NCI-H526 (cell line): ENCODE measurements at regions not wholly inside any gene's neighbourhood (a gene's known extent, or its start where the extent isn't known, plus 50 kb on each side); places are given as distances from the start of the nearest gene placed in this dataset.

Experiments
- DNase-seq, 2 experiments: peaks; one replicate each; lab custom pipeline; 2025; lab: John Stamatoyannopoulos, UW

DNA sequence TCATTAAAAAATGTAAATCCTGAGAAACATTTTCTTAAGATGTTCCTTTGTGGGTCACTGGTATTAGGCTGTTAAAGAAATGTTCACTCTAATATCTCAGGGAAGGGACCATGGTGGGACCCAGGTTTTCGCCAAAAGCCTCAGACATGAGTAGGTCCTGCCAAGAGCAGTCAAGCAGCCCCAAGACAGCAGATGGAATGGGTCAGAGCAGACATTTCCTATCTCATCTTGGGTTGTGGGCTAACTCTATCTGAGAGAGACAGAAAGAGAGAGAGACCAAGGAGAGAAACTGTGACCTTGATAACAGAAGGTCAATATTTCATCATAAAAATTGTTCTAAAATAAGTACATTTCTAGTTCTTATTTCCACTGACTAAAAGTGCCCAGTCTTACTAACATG is 661.7 kb downstream of the TSN start:
- no peak for DNase-seq

DNA sequence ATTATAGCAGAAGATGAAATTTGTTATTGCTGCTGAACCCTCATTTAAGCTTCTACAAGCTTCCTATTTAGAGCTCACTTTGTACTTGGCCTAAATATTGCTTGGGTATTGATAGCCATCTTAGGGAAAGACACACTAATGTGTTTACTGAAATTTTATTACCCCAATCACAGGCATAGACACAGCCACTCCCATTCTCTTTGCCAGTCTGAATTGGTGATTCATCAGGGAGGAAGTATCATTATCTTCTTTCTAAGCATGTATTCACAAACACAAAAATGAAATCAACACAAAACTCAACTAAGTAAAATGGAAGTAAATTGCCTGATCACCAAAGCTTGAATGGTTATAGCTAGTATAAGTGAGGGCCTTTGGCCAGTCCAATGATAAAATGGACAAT is 666.3 kb downstream of the TSN start:
- DNase-seq, result no peak

DNA sequence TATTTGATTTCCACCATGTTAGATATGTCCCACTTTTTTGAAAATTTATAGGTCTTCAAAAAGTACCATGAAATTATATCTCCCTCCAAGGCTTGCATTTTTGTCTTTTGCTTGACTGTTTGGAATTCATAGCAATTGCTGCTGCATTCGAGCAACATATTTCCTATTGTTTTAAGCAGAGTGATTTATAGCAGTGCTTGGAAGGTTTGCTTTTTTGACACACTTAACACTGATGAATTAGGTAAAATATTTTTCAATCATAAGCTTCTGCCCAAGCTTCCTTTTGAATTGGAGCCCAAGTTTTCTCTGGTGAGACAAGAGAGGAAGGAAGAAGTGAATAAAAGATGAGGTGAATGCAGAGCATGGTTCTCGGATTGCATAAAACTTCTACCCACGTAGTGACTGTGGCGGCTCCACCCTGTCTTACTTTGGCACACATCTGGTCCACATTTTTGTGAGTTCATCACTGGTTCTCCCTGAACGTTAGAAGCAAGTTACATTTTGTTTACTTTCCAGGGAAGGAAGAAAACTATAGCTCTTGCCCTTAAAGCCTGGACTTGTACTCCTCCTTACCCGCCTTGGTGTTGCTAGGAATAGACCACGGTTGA is 667.0 kb downstream of the TSN start:
- no peak for DNase-seq

DNA sequence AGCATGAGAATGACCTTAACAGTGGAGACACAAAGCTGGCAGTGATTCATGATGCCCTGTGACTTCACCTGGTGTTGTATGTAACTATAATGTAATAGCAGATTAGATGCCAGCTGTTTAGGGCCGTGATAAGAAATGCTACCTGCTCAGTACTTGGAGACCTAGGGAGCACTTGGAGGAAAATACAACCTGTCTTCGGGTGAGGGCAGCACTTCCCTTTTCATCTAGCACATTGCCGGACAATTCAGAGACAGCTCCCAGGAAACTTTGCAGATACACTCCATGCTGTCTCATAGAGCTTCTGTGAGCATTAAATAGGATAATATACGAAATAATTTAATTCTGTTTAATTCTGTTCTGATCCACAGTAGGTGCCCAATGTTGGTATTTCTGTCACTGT is 668.5 kb downstream of the TSN start:
- no peak for DNase-seq

DNA sequence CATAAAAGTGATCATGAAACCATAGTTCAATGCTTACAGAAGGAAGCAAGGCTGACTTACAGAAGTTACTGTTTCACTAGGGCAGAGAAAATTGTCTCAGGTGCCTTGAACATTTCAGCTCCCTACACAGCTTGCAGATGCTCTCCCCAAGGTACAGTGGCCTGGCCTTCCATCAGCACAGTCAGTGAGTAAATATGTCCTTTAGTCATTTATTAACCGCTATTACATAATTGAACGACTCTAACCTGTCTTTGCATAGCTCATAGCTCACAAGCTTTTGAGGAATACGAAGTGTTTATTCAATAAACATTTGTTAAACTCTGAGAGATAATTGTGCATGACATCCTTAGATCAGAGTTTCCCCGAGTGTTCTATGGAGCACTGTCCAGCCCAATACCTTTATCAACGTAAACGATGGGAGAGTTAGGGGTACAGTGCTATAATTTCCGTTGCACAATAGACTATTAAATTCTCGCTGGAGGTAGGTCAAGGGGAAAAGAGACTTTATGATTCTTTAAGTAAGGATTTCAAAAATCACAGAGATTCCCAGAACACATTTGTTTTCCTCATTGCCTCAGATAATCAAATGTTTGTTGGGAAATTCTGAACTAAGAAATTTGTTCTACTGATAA is 677.8 kb downstream of the TSN start:
- no peak for DNase-seq

DNA sequence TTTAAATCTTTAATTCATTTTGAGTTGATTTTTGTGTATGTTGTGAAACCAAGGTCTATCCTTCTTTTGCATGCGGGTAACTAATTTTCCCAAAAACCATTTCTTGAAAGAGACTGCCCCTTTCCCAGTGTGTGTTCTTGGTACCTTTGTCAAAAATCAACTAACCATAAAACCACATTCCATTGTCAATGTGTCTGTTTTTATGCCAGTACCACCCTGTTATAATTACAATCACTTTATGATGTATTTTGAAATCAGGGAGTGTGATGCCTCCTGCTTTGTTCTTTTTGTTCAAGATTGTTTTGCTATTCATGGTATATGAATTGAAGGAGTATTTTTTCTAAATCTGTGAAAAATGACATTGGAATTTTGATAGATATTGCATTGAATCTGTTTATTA is 689.6 kb downstream of the TSN start:
- DNase-seq, result no peak

DNA sequence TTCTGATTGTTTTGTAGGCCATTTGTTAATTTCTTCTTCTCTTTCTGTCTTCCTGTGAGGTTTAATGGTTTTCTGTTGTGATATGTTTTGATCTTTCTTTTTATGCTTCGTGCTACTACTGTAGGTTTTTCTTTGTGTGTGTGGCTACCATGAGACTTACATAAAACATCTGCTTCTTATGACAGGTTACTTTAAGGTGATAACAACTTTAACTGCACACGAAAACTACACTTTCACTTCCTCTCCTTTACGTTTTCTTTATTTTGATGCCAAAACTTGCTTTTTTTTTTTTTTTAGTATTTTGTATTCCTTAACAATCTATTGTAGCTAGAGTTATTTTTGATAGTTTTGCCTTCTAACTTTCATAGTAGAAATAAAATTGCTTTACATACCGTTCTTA is 691.3 kb downstream of the TSN start:
- no peak for DNase-seq

DNA sequence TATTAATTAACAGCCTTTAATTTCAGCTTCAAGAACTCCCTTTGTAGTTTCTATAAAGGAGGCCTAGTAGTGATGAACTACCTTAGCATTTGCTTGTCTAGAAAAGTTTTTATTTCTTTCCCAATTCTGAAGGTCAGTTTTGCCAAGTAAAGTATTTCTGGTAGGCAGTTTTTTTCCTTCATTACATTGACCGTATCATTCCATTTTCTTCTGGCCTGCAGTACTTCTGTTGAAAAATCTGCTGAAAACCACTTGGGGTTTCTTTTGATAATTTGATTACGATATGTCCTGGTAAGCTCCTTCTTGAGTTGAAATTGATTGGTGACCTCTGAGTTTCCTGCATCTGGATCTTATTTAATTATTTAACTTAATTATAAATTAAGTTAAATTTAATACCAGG is 691.8 kb downstream of the TSN start:
- DNase-seq, result no peak

DNA sequence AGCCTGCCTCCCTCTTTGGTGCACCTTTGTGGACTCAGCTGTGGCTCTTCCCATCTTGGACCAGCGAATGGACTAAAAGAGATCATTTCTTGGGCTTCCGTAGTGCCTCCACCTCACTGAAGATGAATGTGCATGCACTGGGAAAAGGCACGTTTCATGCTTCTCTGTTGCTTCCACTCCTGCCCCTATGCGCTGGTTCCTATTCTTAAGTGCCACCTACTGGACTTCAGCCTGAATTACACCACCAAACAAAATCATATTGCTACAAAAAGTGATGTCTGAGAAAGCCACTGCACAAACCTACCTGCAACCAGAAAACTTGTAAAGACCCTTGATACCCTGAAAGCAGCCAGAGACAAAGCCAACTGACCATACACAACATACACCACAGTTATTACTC is 695.6 kb downstream of the TSN start:
- DNase-seq, result peak; percentile 56 to 65

DNA sequence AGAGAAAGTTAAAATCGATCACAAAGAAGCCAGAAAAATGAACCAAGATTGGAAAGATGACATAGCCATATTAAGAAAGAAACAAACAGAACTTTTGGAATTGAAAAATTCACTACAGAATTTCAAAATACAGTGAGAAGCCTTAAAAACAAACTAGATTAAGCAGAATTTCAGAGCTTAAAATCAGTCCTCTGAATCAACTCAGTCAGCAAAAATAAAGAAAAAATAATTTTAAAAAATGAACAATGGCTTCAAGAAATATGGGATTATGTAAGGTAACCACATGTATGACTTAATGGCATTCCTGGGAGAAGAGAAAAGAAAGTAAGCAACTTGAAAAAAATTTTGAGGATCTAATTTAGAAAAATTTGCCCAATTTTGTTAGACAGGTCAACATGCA is 696.2 kb downstream of the TSN start:
- DNase-seq, result no peak

DNA sequence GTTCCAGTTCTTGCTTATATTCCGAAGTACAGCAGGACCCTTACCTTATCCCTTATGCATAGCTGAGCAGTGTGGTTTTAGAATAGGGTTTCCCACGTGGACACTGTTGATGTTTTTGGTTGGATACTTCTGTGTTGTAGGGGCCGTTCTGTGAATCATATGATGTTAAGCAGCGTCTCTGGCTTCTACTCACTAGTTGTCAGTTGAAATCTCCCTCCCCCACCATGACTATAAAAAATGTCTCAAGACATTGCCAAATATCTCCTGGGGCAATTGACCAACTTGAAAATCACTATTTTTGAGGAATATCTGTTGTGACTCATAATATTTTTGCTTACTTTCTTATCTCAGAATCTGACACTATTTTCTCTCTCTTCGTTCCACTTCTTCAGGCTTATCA is 713.7 kb downstream of the TSN start:
- no peak for DNase-seq

DNA sequence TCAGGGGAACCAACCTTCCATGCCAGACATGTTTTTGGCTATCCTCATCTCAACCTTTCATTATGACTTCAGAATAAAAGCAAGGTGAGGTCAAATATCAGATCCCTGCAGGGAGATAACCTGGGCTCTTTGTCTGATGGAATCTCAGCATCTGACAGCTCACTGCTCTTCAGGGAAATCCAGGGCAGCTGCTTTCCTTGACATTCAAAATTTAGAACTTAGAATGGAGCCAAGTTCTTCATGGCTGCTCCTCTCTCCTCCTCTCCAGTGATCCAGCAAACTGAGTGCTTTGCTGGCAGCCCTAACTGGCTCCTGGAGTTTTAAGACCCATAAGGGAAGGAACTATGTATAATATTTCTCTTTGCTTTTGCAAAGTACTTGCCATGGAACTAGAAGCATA is 716.3 kb downstream of the TSN start:
- no peak for DNase-seq

DNA sequence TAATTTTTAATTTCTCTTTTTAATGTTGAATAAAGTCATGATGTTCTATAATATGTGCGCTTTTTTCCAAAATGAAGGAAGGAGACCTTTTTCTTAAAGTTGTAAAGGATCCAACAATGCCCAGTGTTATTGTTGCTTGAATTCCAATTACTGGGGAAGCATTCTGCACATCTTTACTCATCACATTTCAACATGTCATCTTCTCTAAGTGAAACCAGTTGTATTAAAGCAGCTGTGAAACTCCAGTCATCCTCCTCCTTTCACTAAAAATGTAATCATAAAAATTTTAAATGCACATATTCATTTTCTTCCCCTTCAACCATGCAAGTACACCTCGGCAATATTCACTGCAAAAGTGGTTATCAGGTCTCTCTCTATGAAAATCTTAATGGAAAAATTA is 722.7 kb downstream of the TSN start:
- DNase-seq, result no peak

DNA sequence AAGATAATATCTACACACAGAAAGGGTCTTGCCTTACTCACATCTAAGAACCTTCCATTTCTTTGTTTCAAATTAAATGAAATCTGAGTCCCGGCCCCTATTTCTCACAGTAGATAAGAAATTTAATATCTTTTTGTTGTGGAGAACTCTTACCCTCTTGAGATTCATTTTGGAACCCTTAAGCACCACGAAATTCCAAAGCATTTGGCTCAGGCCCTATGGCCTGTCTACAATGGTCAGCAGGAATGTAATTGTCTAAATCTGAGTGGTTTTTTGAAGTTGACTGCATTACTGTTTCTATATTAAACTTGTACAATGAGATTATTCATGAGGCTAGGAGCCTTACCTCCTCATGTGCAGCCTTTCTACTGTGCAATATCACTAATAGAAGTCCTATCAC is 723.3 kb downstream of the TSN start:
- no peak for DNase-seq

DNA sequence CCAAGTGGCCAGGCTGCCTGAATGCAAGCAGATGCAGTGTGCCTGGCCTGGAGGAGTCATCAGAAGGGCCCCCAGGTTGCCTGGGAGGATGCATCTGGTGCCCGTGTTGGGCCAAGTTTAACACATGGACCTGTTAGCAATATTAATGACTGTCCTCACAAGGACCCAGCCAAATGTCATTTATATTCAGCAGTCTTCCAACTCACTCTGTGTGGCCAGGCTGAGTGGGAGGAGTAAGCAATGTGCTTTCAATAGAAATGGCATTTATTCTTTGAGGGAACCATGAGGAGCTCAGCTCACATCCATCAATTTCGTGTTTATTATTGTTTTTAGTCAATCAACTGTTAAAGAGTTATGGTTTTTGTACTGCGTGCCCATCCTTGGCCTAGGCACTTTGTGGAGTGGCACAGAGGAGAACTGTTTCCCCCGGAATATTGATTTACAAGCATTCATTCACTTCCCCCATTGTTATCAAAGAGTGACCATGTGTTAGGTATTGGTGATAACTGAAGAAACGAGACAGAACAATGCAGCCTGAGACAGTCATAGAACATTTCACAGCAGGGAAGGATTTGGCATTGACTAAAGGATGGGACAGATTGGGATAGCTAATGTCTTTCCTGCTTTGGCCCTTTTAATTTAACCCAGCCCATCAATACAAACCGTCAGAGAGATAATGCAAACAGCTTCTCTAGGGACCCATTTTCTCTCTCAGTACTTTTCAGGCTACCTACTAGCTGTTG is 725.2 kb downstream of the TSN start:
- no peak for DNase-seq

DNA sequence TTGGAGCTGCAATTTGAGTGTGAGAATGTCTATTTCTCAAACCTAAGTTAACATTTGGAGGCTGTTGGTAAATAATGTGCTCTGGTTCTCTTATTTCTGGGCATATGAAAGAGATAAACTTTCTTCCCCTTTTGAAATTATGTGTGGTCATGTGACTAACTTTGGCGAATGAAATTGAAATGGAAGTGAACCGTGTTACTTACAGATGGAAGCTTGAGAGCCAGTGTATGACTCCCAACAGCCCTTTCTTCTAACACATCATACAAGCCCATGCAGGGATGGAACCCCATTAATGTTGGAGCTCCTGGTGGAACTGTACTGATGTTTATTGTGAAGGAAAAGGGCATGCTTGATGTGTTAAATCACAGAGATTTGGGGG is 725.8 kb downstream of the TSN start:
- DNase-seq, result no peak

DNA sequence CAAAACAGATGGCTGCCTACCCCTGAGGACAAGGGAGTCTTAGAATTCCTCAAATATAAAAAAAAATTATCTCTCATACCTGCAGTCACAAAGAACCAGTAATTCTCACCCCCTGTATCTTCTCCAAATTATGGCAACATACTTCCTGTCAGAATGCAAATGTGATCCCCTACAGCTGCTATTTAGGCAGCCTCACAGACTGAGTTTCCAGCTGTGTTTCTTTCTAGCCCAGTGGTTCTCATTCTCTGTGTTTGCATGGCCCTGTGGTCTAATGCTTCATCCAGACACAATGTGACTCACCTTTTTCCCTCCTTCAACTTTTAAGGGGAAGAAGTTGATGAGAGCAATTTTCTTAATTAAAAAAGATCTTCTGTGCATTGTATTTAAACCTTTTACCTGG is 726.3 kb downstream of the TSN start:
- DNase-seq, result peak in 1 of 2 experiments; percentile 14

DNA sequence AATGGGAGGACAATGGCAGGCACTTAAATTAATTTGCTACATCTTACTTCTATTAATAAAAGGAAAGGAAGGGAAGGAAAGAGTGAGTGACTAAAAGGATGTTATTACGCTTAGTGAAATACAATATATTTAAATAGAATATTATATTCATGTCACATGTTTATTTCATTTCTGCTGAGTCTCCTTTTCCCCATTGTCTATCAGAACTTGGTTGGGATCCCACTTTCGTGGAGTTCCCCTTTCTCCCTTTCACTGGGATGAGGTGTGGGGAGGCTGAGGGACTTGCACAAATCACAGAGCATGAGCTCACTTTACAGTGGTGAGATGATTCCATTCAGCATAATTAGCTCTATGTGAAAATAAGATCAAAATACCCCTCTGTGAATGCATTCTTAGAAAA is 730.6 kb downstream of the TSN start:
- no peak for DNase-seq

DNA sequence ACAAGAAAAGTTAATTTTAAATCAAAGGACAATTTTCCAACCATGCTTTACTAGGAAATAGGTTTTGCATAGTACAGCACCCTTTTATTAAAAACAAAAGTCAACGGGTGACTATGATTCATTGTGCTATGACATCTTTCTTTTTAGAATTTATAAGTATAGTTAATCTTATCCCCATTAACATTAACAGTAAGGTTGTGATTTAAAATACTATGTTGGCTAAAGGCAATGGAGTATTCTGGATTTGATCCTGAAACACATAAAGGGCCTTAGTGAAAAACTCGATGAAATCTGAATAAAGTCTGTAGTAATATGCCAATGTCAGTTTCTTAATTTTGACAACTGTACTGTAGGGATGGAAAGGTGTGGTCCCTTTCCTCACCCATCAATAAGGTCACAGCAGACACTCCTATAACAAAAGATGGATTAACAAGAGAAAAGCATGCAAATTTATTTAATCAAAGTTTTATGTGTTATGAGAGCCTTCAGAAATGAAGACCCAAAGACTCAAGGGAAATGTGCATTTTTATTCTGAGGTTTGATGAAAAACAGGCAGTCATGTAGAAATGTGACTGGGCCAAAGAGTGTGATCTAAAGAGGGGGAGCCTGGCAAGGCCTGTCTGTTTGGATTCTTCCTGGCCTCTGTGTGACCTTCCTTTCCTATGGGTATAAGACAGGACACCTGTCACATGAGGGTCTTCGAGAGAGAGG is 731.4 kb downstream of the TSN start:
- DNase-seq, result no peak

DNA sequence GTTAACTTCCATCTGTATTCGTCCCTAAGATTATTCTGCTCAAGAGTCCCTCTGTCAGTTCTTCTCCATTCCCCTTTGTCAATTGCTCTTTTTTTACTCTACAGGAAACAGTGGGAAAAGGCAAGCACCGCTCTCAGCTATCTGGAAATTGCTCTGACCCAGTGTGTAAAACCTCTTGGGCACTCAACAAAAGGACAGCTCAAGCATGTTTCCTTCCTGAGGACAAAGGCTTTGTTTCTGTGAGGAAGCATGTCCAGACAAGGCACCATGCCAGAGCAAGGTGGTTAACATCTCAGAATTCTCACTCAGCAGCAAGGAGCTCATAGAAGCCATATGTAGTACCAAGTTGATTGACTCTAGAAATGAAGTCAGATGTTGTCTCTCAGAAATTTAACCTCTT is 735.6 kb downstream of the TSN start:
- DNase-seq, result no peak

DNA sequence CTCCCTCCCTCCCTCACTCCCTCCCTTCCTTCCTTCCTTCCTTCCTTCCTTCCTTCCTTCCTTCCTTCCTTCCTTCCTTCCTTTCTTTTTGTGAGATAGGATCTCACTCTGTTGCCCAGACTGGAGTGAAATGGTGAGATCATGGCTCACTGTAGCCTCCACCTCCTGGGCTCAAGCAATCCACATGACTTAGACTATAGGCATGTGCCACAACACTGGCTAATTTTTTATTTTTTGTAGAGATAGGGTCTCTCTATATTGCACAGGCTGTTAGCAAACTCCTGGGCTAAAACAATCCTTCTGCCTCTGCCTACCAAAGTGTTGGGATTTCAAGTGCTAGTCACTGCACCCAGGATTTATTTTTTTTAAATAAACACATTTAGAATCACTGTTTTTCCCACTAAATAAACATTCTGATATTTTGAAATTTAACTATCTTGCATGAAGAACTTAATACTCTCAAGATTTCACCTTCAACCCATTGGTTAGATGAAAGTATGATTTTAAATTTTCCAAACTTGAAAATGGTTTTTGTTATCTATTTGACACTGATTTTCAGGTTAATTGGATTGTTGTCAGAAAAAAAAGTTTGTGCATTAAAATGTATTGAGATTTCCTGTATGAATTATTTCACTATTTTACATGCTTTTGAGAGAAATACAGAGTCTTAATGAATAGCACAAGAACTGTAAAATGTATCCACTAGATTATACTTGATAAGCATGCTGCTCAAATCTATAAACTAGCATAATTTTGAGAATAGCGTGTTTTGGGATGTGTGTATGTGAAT is 745.1 kb downstream of the TSN start:
- no peak for DNase-seq

DNA sequence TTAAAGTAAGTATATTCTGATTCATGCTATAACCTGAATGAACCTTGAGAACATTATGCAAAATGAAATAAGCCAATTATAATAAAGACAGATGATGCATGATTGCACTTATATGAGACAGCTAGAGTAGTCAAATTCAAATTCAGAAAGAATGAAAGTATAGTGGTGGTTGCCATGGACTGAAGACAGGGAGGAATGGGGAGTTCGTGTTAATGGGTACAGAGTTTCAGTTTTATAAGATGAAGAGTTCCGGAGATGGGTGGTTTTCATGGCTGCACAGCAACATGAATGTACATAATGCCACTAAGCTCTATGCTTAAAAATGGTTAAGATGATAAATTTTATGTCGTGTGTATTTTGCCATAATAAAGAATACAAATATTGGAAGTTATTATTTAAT is 751.2 kb downstream of the TSN start:
- DNase-seq, result peak; percentile 3 to 14
